ENCODE measurements at regions not wholly inside any gene's neighbourhood (a gene's known extent, or its start where the extent isn't known, plus 50 kb on each side); places are given as distances from the start of the nearest gene placed in this dataset.
A peak's percentile ranks its signal among the peaks of the same experiment; 100 is the strongest.

DNA sequence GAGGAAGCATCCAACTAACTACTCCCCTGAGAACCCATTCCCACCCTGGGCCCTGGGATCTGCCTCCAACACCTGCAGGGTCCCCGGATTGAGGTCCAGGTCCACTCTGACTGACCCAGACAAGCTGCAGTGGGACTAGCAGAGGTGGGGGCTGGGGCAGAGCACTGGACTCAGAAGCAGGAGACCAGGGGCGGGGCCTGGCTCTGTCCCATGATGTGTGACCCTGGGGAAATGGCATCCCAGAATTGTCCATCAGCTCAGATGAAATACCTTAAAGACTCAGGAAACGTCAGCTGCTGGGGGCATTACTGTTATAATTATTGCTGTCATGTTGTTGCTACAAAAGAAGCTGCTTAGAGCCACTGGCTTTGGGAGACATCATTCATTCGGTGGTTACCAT, 202.4 kb downstream of the C9orf50 start:
- Histone ChIP-seq H3K36me3 (ENCODE audit: control insufficient read depth, insufficient read depth, low read length) (no peaks in the 10 kb centered on the region), H3K27me3 (ENCODE audit: control insufficient read depth, insufficient read depth, low read length) (no peaks in the 10 kb centered on the region), H3K4me3 (ENCODE audit: low read depth, low read length) (no peak overlapping the region)
- TF ChIP-seq CTCF (IDR thresholded peaks at IDR 0.05; ENCODE audit: insufficient read depth, low read length, severe bottlenecking), result no peak
- DNase-seq (ENCODE audit: low read depth), result no peak
- FAIRE-seq, result no peak

GRCh38 chr9:129416821-129417539, 203.9 kb downstream of the C9orf50 start:
- no peak for TF ChIP-seq CTCF (IDR thresholded peaks at IDR 0.05; ENCODE audit: insufficient read depth, low read length, severe bottlenecking)
- no peaks in the 10 kb centered on the region for H3K36me3 ChIP-seq (ENCODE audit: control insufficient read depth, insufficient read depth, low read length)
- H3K27me3 ChIP-seq (ENCODE audit: control insufficient read depth, insufficient read depth, low read length), result no peaks in the 10 kb centered on the region
- FAIRE-seq (no peak), DNase-seq (ENCODE audit: low read depth) (no peak)
- no peak overlapping the region for H3K4me3 ChIP-seq (ENCODE audit: low read depth, low read length)

GRCh38 chr9:129415942-129416651, 204.8 kb downstream of the C9orf50 start:
- FAIRE-seq (no peak), DNase-seq (ENCODE audit: low read depth) (no peak)
- no peaks in the 10 kb centered on the region for H3K36me3 ChIP-seq (ENCODE audit: control insufficient read depth, insufficient read depth, low read length)
- no peak for TF ChIP-seq CTCF (IDR thresholded peaks at IDR 0.05; ENCODE audit: insufficient read depth, low read length, severe bottlenecking)
- no peak overlapping the region for H3K4me3 ChIP-seq (ENCODE audit: low read depth, low read length)
- no peaks in the 10 kb centered on the region for H3K27me3 ChIP-seq (ENCODE audit: control insufficient read depth, insufficient read depth, low read length)

GRCh38 chr9:129414993-129415941, 205.6 kb downstream of the C9orf50 start:
- H3K36me3 ChIP-seq (ENCODE audit: control insufficient read depth, insufficient read depth, low read length), result no peaks in the 10 kb centered on the region
- TF ChIP-seq CTCF (IDR thresholded peaks at IDR 0.05; ENCODE audit: insufficient read depth, low read length, severe bottlenecking), result no peak
- FAIRE-seq, result no peak
- no peak overlapping the region for H3K4me3 ChIP-seq (ENCODE audit: low read depth, low read length)
- no peaks in the 10 kb centered on the region for H3K27me3 ChIP-seq (ENCODE audit: control insufficient read depth, insufficient read depth, low read length)
- no peak for DNase-seq (ENCODE audit: low read depth)

DNA sequence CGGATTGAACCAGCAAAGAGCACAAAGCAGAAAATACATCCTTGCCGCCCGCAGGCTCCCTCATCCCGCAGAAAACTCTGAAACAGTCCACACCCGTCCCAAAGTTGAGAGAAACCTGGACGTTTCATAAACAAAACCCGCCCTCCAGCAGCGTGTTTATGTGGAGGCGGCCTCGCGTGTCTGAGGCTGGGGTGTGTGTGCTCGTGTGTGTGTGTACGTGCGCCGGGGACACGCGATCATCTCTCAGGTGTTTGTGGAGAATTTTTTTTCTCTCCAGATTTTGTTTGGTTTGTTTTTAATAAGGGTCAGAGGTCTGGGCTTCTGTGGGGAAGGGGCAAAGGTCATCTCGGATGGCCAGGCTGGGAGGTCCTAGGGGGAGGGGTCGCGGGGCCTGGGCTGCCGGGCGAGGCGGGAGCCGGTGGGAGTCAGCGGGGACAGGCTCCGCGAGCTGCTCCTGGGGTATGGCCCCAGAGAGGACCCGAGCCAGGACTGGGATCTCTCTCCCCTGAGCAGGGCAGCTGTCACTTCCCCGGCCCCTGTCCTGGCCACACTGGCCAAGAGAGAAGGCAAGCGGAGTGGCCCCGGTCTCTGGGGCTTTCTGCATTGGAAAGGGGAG, 206.4 kb downstream of the C9orf50 start:
- Histone ChIP-seq H3K4me3 (ENCODE audit: low read depth, low read length) (peak overlapping the region; percentile 63), H3K36me3 (ENCODE audit: control insufficient read depth, insufficient read depth, low read length) (no peaks in the 10 kb centered on the region), H3K27me3 (ENCODE audit: control insufficient read depth, insufficient read depth, low read length) (no peaks in the 10 kb centered on the region)
- TF ChIP-seq CTCF (IDR thresholded peaks at IDR 0.05; ENCODE audit: insufficient read depth, low read length, severe bottlenecking), result no peak
- FAIRE-seq (no peak), DNase-seq (ENCODE audit: low read depth) (no peak)
